K562 (cell line): ENCODE measurements at regions not wholly inside any gene's neighbourhood (a gene's known extent, or its start where the extent isn't known, plus 50 kb on each side); places are given as distances from the start of the nearest gene placed in this dataset.

Experiments used
- KDM4B ChIP-seq, 2 experiments: fragments of 450-650 bp in 1 of 2; sonication (generic) in 1 of 2; IDR thresholded peaks; 2 replicates each; pipeline ENCODE4 v1.6.1; 2016 to 2017; ENCODE audit warnings: borderline replicate concordance in 2 of 2, antibody characterized with exemption in 1 of 2, low read depth in 1 of 2, mild to moderate bottlenecking in 1 of 2
- KDM5B ChIP-seq: fragments of 200-600 bp; sonication (generic); IDR thresholded peaks from 2 replicates; pipeline ENCODE4 v1.6.1; 2012; ENCODE audit warnings: low read depth, mild to moderate bottlenecking, moderate library complexity, low read length, control low read depth, inconsistent platforms; ENCODE audit not compliant: insufficient replicate concordance
- NR3C1 ChIP-seq: sonication (generic); formaldehyde crosslinking; IDR thresholded peaks from 2 replicates; pipeline ENCODE4 v1.8.1; 2022; ENCODE audit warnings: missing genetic modification reagents
- POLR2A ChIP-seq: fragments of 450-650 bp; conservative IDR thresholded peaks from 2 replicates; pipeline ENCODE4 v1.6.1; 2016
- RAD51 ChIP-seq: fragments of 450-650 bp; IDR thresholded peaks from 2 replicates; pipeline ENCODE4 v1.7.1; 2016; ENCODE audit warnings: low read depth, mild to moderate bottlenecking, borderline replicate concordance
- RUNX1 ChIP-seq: sonication (generic); IDR thresholded peaks from 2 replicates; pipeline ENCODE4 v1.6.1; 2016; ENCODE audit warnings: antibody characterized with exemption, low read depth
- SREBF2 ChIP-seq: sonication (generic); formaldehyde crosslinking; IDR thresholded peaks from 2 replicates; pipeline ENCODE4 v1.4.0; 2020; ENCODE audit warnings: mild to moderate bottlenecking, missing genetic modification reagents
- TSC22D4 ChIP-seq: fragments of 450-650 bp; IDR thresholded peaks from 2 replicates; pipeline ENCODE4 v1.6.1; 2016; ENCODE audit warnings: missing genetic modification characterization, missing biosample characterization, control low read depth
- YY1 ChIP-seq, 3 experiments: IDR thresholded peaks; 2 replicates each; pipeline ENCODE4 v1.6.1; 2011; ENCODE audit warnings: low read length in 2 of 3, mild to moderate bottlenecking in 2 of 3, moderate library complexity in 2 of 3, borderline replicate concordance in 1 of 3, control low read depth in 1 of 3, low read depth in 1 of 3; ENCODE audit not compliant: insufficient read depth in 3 of 3, insufficient replicate concordance in 2 of 3, control insufficient read depth in 1 of 3, insufficient read length in 1 of 3; ENCODE audit errors: extremely low read depth in 1 of 3
- ZNF24 ChIP-seq: fragments of 450-650 bp; IDR thresholded peaks from 2 replicates; pipeline ENCODE4 v1.6.1; 2016
- ZNF561 ChIP-seq: fragments of 450-650 bp; formaldehyde crosslinking; conservative IDR thresholded peaks from 2 replicates; pipeline ENCODE4 v1.4.0; 2020; ENCODE audit warnings: mild to moderate bottlenecking, moderate library complexity
- TF ChIP-seq, protein P1 (sequence below): sonication (generic); formaldehyde crosslinking; IDR thresholded peaks from 2 replicates; pipeline ENCODE4 v1.9.0; 2022; ENCODE audit warnings: mild to moderate bottlenecking, missing genetic modification reagents
- TF ChIP-seq, protein P2 (sequence below), 3 experiments: IDR thresholded peaks in 2 of 3; conservative IDR thresholded peaks in 1 of 3; 2 replicates each; pipeline ENCODE4 v1.5.1; 2011 to 2012; ENCODE audit warnings: low read length in 3 of 3, mild to moderate bottlenecking in 3 of 3, control low read depth in 2 of 3, improper control_type of control experiment in 1 of 3, inconsistent platforms in 1 of 3, low read depth in 1 of 3, mixed read lengths in 1 of 3, moderate library complexity in 1 of 3; ENCODE audit not compliant: insufficient read depth in 2 of 3

DNA sequence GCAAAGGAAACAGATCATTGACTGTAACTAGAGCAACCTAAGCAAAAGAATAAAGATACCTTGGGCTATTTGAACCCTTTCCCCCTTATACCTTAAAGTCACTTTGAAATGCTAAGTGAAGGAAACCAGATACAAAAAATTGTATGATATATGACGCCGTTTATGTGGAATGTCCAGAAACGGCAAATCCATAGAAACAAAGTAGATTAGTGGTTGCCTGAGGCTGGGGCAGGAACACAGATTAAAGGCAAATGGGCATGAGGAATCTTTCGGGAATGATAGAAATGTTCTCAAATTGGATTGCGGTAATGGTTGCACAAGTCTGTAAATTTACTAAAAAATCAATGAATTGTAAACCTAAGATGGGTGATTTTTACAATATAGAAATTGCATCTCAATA, 160.1 kb upstream of the CCDC54 start:
- TF ChIP-seq RAD51 (no peak), ZNF24 (no peak), NR3C1 (CRISPR knock-in tag) (no peak), POLR2A (no peak), SREBF2 (no peak), TSC22D4 (no peak), YY1 (IDR thresholded peaks at IDR 0.05; ENCODE audit: borderline replicate concordance in 1 of 3, control insufficient read depth in 1 of 3, extremely low read depth in 1 of 3, insufficient read depth in 3 of 3, insufficient read length in 1 of 3, insufficient replicate concordance in 2 of 3, low read depth in 1 of 3, low read length in 2 of 3) (no peak), KDM5B (no peak), ZNF561 (CRISPR knock-in tag) (no peak), RUNX1 (no peak), KDM4B (IDR thresholded peaks at IDR 0.05; ENCODE audit: borderline replicate concordance in 2 of 2, low read depth in 1 of 2) (no peak)
- TF ChIP-seq, protein P1, sequence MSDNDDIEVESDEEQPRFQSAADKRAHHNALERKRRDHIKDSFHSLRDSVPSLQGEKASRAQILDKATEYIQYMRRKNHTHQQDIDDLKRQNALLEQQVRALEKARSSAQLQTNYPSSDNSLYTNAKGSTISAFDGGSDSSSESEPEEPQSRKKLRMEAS (CRISPR knock-in tag), result no peak
- TF ChIP-seq, protein P2, sequence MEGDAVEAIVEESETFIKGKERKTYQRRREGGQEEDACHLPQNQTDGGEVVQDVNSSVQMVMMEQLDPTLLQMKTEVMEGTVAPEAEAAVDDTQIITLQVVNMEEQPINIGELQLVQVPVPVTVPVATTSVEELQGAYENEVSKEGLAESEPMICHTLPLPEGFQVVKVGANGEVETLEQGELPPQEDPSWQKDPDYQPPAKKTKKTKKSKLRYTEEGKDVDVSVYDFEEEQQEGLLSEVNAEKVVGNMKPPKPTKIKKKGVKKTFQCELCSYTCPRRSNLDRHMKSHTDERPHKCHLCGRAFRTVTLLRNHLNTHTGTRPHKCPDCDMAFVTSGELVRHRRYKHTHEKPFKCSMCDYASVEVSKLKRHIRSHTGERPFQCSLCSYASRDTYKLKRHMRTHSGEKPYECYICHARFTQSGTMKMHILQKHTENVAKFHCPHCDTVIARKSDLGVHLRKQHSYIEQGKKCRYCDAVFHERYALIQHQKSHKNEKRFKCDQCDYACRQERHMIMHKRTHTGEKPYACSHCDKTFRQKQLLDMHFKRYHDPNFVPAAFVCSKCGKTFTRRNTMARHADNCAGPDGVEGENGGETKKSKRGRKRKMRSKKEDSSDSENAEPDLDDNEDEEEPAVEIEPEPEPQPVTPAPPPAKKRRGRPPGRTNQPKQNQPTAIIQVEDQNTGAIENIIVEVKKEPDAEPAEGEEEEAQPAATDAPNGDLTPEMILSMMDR (IDR thresholded peaks at IDR 0.05 in 2 of 3, conservative IDR thresholded peaks at IDR 0.05 in 1 of 3; ENCODE audit: insufficient read depth in 2 of 3, low read depth in 1 of 3, low read length in 3 of 3), result no peak
